Tibial nerve (tissue), 4 donors: ENCODE measurements at regions not wholly inside any gene's neighbourhood (a gene's known extent, or its start where the extent isn't known, plus 50 kb on each side); places are given as distances from the start of the nearest gene placed in this dataset.

Source experiments
- DNase-seq, 2 donors: peaks; one replicate each; pipeline ENCODE4 v3.0.0-alpha.2; 2019; ENCODE audit warnings: low spot score in 2 of 2
- H3K27ac ChIP-seq, 4 donors: fragments of 200-600 bp; sonication (generic) in 3 of 4; one replicate each; pipeline ENCODE4 v1.5.1; 2017 to 2019; ENCODE audit warnings: mild to moderate bottlenecking in 1 of 4
- H3K27me3 ChIP-seq, 2 donors: fragments of 200-600 bp; sonication (generic) in 1 of 2; one replicate each; pipeline versions ENCODE4 v1.5.1 to v1.6.0; 2017 to 2019
- H3K36me3 ChIP-seq, 3 donors: fragments of 200-600 bp; sonication (generic); one replicate each; pipeline ENCODE4 v1.5.1; 2018 to 2019
- H3K4me1 ChIP-seq, 4 donors: fragments of 200-600 bp; sonication (generic) in 3 of 4; one replicate each; pipeline ENCODE4 v1.5.1; 2017 to 2019
- H3K4me3 ChIP-seq, 4 donors: fragments of 200-600 bp; sonication (generic) in 3 of 4; one replicate each; pipeline ENCODE4 v1.5.1; 2017 to 2019; ENCODE audit warnings: mild to moderate bottlenecking in 1 of 4, moderate library complexity in 1 of 4
- H3K9me3 ChIP-seq, 4 donors: fragments of 200-600 bp; sonication (generic) in 3 of 4; one replicate each; pipeline ENCODE4 v1.5.1; 2017 to 2019
- EP300 ChIP-seq, 2 donors: sonication (generic); formaldehyde crosslinking; IDR thresholded peaks; one replicate each; pipeline ENCODE4 v1.6.1; 2017; ENCODE audit warnings: antibody characterized with exemption in 2 of 2, mild to moderate bottlenecking in 1 of 2
- POLR2A ChIP-seq, 2 donors: fragments of 450-650 bp; IDR thresholded peaks; one replicate each; pipeline ENCODE4 v1.6.1; 2017; ENCODE audit warnings: antibody characterized with exemption in 2 of 2, mild to moderate bottlenecking in 2 of 2, moderate library complexity in 2 of 2
- WGBS, 2 donors: methylation state at CpG; one replicate each; pipeline ENCODE4 v1.1.5; 2018; 5-methylcytosine and 5-hydroxymethylcytosine counted together
- TF ChIP-seq, protein P1 (sequence below), 5 experiments: fragments of 200-600 bp in 3 of 5; fragments of 450-650 bp in 2 of 5; sonication (generic) in 3 of 5; IDR thresholded peaks; one replicate each; pipeline ENCODE4 v1.5.1; 2016 to 2019; ENCODE audit warnings: antibody characterized with exemption in 5 of 5, mild to moderate bottlenecking in 3 of 5, moderate library complexity in 2 of 5

DNA sequence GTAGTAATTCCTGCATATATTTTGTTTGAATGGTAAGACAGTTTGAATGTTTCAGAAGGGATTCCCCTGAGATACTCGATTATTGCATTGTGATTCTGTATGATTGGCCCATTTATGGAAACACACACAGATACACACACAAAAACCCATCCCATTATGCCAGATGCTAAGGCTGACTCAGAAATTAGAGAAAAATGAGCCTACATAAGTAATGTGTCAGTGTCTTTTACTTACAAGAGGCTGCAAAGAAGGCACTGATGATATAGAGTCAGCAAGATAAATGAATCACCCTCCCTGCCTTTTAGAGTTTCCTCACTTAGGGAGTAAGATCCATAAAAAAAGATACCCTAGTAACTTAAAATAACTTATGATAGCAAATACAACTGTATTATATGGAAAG lies 1481.1 kb upstream of the ACVR2A start:
- 35 to 45% methylated on average over 1 of the region's 1 CpG for WGBS, 2 donors
- Histone ChIP-seq H3K27me3 (no peaks in the 10 kb centered on the region), H3K27ac (no peak overlapping the region), H3K9me3 (no peaks in the 10 kb centered on the region), H3K36me3 (no peaks in the 10 kb centered on the region), H3K4me1 (no peaks in the 10 kb centered on the region), H3K4me3 (no peak overlapping the region)
- TF ChIP-seq POLR2A (IDR thresholded peaks at IDR 0.05) (no peak), EP300 (IDR thresholded peaks at IDR 0.05) (no peak)
- TF ChIP-seq, protein P1, sequence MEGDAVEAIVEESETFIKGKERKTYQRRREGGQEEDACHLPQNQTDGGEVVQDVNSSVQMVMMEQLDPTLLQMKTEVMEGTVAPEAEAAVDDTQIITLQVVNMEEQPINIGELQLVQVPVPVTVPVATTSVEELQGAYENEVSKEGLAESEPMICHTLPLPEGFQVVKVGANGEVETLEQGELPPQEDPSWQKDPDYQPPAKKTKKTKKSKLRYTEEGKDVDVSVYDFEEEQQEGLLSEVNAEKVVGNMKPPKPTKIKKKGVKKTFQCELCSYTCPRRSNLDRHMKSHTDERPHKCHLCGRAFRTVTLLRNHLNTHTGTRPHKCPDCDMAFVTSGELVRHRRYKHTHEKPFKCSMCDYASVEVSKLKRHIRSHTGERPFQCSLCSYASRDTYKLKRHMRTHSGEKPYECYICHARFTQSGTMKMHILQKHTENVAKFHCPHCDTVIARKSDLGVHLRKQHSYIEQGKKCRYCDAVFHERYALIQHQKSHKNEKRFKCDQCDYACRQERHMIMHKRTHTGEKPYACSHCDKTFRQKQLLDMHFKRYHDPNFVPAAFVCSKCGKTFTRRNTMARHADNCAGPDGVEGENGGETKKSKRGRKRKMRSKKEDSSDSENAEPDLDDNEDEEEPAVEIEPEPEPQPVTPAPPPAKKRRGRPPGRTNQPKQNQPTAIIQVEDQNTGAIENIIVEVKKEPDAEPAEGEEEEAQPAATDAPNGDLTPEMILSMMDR (IDR thresholded peaks at IDR 0.05): no peak
- no peak for DNase-seq

DNA sequence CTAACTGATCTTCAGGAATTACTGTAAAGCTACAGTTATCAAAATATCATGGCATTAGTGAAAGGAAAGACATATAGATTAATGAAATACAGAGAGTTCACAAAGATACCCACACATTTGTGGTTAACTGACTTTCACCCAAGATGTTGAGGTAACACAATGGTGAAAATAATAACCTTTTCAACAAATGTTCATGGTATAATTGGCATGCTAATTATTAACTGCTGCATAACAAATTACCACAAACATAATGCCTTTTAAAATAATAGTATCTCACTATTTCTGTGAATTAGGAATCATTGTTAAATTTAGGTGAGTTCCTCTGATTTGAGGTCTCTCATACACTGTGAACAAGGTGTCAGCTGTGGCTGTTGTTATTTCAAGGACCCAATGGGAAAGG lies 1493.1 kb upstream of the ACVR2A start:
- no peak for DNase-seq
- Histone ChIP-seq H3K4me1 (no peaks in the 10 kb centered on the region), H3K27ac (no peak overlapping the region), H3K9me3 (no peaks in the 10 kb centered on the region), H3K36me3 (no peaks in the 10 kb centered on the region), H3K27me3 (no peaks in the 10 kb centered on the region), H3K4me3 (no peak overlapping the region)
- TF ChIP-seq EP300 (IDR thresholded peaks at IDR 0.05) (no peak), POLR2A (IDR thresholded peaks at IDR 0.05) (no peak)

DNA sequence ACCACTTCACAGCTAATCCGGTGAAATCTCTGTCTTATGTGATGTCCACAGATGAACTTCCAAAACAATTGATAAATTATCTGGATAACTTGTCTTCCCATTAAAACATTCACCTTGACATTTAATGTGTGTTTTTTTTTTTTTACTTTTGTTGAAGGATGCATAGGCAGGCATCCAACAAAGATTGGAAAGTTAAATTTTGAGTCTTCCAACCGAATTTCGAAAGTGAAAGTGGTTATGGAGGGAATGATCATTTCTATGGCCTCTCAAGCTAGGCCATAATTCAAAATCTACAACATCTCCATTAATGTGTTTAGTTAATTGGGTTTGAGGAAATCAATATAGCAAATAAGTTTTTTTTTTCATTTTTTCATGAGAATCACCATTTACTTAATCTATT lies 1495.5 kb upstream of the ACVR2A start:
- WGBS, 2 donors: 86 to 88% methylated on average over 3 of the region's 3 CpGs
- H3K4me1 ChIP-seq: no peaks in the 10 kb centered on the region
- H3K27ac ChIP-seq: no peak overlapping the region
- TF ChIP-seq EP300 (IDR thresholded peaks at IDR 0.05) (no peak), POLR2A (IDR thresholded peaks at IDR 0.05) (no peak)
- TF ChIP-seq, protein P1 (IDR thresholded peaks at IDR 0.05): no peak
- H3K27me3 ChIP-seq: no peaks in the 10 kb centered on the region
- H3K9me3 ChIP-seq: no peaks in the 10 kb centered on the region
- no peak for DNase-seq
- H3K4me3 ChIP-seq: no peak overlapping the region
- H3K36me3 ChIP-seq: no peaks in the 10 kb centered on the region

DNA sequence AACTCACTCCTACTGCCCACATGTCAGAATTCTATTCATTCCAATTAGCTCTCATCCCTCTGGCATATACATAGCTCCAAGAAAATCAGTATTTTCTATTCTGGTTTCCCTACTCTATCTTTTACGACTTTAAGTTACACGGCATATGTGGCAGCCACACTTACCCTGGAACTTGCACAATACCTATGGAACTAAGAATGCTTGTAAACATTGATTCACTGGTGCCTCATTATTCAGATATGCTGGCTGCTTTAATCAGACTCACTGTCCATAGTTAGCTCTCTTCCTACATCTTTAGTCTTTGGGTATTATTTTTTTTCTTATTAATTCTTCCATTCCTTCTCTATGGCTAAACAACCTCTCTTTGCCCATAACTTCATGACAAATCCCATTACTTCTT lies 1519.9 kb upstream of the ACVR2A start:
- Histone ChIP-seq H3K4me1 (peaks cover 0 to 3% (median 0%) of the 10 kb centered on the region in 4 donors), H3K36me3 (no peaks in the 10 kb centered on the region), H3K27me3 (no peaks in the 10 kb centered on the region), H3K27ac (no peak overlapping the region), H3K9me3 (no peaks in the 10 kb centered on the region), H3K4me3 (no peak overlapping the region)
- 91 to 92% methylated on average over 2 of the region's 2 CpGs for WGBS, 2 donors
- TF ChIP-seq, protein P1 (IDR thresholded peaks at IDR 0.05): no peak
- TF ChIP-seq EP300 (IDR thresholded peaks at IDR 0.05) (no peak), POLR2A (IDR thresholded peaks at IDR 0.05) (no peak)
- no peak for DNase-seq

DNA sequence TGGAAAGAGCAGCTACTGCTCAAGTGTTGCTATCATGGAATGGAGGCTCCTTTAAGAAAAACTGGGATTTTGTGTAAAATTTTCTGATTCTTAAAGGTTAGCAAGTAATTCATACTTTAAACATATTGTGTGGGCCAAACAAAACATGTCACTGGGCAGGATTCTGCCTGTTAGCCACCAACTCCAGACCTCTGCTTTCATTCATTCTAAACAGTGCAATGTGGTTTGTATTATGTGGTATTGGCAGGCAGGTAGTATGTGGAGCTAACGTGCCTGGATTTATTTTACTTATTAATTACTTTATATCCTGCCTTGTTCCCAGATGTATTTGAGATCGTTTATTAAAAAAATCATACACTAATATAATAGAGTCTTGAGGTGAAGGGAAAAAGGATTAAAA lies 1521.3 kb upstream of the ACVR2A start:
- 57 to 63% methylated on average over 2 of the region's 2 CpGs for WGBS, 2 donors
- H3K27ac ChIP-seq: no peak overlapping the region
- no peaks in the 10 kb centered on the region for H3K27me3 ChIP-seq
- peaks cover 0 to 3% (median 0%) of the 10 kb centered on the region in 4 donors for H3K4me1 ChIP-seq
- H3K9me3 ChIP-seq: no peaks in the 10 kb centered on the region
- no peaks in the 10 kb centered on the region for H3K36me3 ChIP-seq
- no peak overlapping the region for H3K4me3 ChIP-seq
- TF ChIP-seq, protein P1 (IDR thresholded peaks at IDR 0.05): no peak
- no peak for TF ChIP-seq EP300 (IDR thresholded peaks at IDR 0.05)
- TF ChIP-seq POLR2A (IDR thresholded peaks at IDR 0.05): no peak
- DNase-seq: no peak

DNA sequence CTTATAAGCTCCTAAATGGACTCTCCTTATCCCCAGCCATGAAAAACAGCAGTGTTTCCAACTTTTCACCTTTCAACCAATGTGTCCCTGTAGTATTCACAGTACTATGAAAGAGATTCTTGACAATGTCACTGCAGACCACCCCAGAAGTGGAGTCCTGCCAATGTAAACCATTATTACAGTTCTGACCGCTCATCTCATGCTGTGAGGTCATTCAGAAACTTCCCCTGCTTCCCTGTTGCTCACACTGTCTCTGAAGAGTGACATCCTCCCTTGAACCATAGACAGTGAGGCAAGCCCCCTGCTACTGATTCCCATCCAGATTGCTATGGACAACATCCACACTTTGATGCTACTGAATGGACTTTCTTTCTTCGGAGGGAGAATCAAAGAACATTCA lies 1523.7 kb upstream of the ACVR2A start:
- TF ChIP-seq, protein P1 (IDR thresholded peaks at IDR 0.05): no peak
- TF ChIP-seq EP300 (IDR thresholded peaks at IDR 0.05) (no peak), POLR2A (IDR thresholded peaks at IDR 0.05) (no peak)
- Histone ChIP-seq H3K4me3 (peak overlapping the region in 2 of 4 donors; percentile 9 to 16), H3K27me3 (no peaks in the 10 kb centered on the region), H3K36me3 (no peaks in the 10 kb centered on the region), H3K9me3 (no peaks in the 10 kb centered on the region), H3K4me1 (peaks cover 0 to 3% (median 0%) of the 10 kb centered on the region in 4 donors), H3K27ac (peak overlapping the region in 2 of 4 donors; percentile 1 to 61)
- 8 to 21% methylated on average over 2 of the region's 2 CpGs for WGBS, 2 donors
- DNase-seq: peak in 1 of 2 donors; percentile 29
